Psoas muscle (tissue), 7 donors: ENCODE measurements at regions not wholly inside any gene's neighbourhood (a gene's known extent, or its start where the extent isn't known, plus 50 kb on each side); places are given as distances from the start of the nearest gene placed in this dataset.

ENCODE experiments used
- ATAC-seq, 4 donors: fragments of 200-7000 bp; cut with Tn5 transposase; one replicate each; pipeline ENCODE4 v1.9.1; 2020; ENCODE audit warnings: moderate library complexity in 3 of 4, mild to moderate bottlenecking in 2 of 4
- DNase-seq, 2 donors: peaks; one replicate each; pipeline ENCODE4 v3.0.0-alpha.2; 2020
- H3K27ac ChIP-seq: fragments of 200-600 bp; one replicate; pipeline ENCODE4 v1.8.0; 2022
- H3K27me3 ChIP-seq, 3 donors: fragments of 200-600 bp in 1 of 3; one replicate each; pipeline versions ENCODE4 v1.6.1 to v1.8.0; 2013 to 2022; ENCODE audit warnings: low read length in 2 of 3, mild to moderate bottlenecking in 2 of 3, moderate library complexity in 1 of 3; ENCODE audit not compliant: insufficient read depth in 3 of 3
- H3K36me3 ChIP-seq, 2 donors: fragments of 200-600 bp in 1 of 2; one replicate each; pipeline versions ENCODE4 v1.6.1 to v1.8.0; 2013 to 2022; ENCODE audit warnings: low read depth in 1 of 2, mild to moderate bottlenecking in 1 of 2, moderate library complexity in 1 of 2; ENCODE audit not compliant: insufficient read depth in 1 of 2
- H3K4me1 ChIP-seq: fragments of 200-600 bp; one replicate; pipeline ENCODE4 v1.8.0; 2022
- H3K4me3 ChIP-seq: fragments of 200-600 bp; one replicate; pipeline ENCODE4 v1.8.0; 2022; ENCODE audit warnings: mild to moderate bottlenecking
- H3K9me3 ChIP-seq: fragments of 200-600 bp; one replicate; pipeline ENCODE4 v1.8.0; 2022
- WGBS, 3 donors: extraction: QIAGEN DNeasy Blood & Tissue Kit; methylation state at CpG; one replicate each; pipeline versions ENCODE4 v1.1.6 to v1.1.7; 2013; 5-methylcytosine and 5-hydroxymethylcytosine counted together
- intact Hi-C, 2 donors: fragments of 100-400 bp; cut with DNase I; formaldehyde crosslinking; loops; one replicate each; pipeline versions ENCODE4 v1.11.0 to v1.14.2; 2022
- TF ChIP-seq, protein P1 (sequence below): fragments of 200-600 bp; IDR thresholded peaks from one replicate; pipeline ENCODE4 v1.8.0; 2022; ENCODE audit warnings: antibody characterized with exemption
- donor health status: healthy with polysubstance abuse.
- donor health status: DM: no; HTN: no; CAD: no; lungs with moderate emphysema.
- donor health status: Bipolar disorder and iron deficiency.
- donor health status: healthy.
- donor health status: DM: yes; HTN: yes; CAD: no.
- donor health status: DM: no; HTN: no; CAD: no.
- donor health status: DM: yes; HTN: yes; CAD: no.

DNA sequence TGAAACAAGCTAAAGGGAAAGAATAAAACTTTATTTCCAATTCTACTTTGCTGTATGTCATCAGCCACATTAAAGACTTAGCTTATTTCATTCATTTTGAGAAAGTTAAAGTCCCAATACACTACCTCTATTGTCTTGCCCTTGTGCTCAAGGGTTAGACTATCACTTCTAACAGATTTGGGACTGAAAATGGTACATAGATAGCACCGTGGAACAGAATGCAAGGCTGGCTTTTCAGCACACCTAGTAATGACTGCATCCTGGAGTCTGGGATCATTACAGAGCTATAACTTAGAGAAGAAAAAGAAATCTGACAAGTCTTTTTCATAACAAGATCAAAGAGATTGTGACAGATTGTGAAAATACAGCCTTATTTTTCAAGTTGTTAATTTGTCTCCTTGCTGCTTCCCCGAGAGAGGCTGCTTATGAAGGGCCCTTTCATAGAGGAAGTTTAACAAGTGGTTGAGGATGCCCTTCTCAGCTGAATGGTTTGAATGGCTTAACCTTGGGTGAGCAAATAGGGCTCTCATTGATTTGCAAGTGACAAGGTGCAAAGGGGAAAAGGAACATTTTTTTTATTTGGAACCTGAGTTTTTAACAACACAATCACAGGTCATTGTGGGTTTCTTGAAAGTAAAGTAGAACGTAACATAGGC lies 371.8 kb downstream of the EPHA4 start:
- DNase-seq = no peak
- intact Hi-C loops = no loop called here
- Histone ChIP-seq H3K9me3 (no peaks in the 10 kb centered on the region), H3K4me1 (no peaks in the 10 kb centered on the region), H3K36me3 (no peaks in the 10 kb centered on the region), H3K27me3 (no peaks in the 10 kb centered on the region), H3K4me3 (no peak overlapping the region), H3K27ac (no peak overlapping the region)
- TF ChIP-seq, protein P1, sequence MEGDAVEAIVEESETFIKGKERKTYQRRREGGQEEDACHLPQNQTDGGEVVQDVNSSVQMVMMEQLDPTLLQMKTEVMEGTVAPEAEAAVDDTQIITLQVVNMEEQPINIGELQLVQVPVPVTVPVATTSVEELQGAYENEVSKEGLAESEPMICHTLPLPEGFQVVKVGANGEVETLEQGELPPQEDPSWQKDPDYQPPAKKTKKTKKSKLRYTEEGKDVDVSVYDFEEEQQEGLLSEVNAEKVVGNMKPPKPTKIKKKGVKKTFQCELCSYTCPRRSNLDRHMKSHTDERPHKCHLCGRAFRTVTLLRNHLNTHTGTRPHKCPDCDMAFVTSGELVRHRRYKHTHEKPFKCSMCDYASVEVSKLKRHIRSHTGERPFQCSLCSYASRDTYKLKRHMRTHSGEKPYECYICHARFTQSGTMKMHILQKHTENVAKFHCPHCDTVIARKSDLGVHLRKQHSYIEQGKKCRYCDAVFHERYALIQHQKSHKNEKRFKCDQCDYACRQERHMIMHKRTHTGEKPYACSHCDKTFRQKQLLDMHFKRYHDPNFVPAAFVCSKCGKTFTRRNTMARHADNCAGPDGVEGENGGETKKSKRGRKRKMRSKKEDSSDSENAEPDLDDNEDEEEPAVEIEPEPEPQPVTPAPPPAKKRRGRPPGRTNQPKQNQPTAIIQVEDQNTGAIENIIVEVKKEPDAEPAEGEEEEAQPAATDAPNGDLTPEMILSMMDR = no peak
- no peak for ATAC-seq
- 83 to 87% (median 84%) methylated on average over 3 of the region's 3 CpGs for WGBS, 3 donors

DNA sequence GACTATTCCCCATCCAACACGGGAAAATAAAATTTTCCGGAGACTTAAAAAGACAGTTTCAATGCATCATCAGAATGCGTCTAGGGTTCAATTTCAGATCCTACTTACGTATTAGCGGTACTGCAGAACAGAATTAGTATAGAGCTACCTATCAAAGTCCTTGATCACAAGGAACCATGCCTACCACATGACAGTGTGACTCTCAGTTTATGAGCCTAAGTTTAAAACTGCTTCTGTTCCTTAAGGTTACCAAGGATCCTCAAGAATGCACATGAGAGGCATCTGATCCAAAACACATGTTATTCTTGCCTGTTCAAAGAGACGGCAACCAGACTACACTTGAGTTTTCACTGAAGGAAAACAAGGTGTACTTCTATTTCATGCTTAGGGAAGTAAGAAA lies 369.7 kb downstream of the EPHA4 start:
- ATAC-seq (no peak), DNase-seq (no peak)
- Histone ChIP-seq H3K4me3 (no peak overlapping the region), H3K27me3 (no peaks in the 10 kb centered on the region), H3K27ac (no peak overlapping the region), H3K4me1 (no peaks in the 10 kb centered on the region), H3K9me3 (no peaks in the 10 kb centered on the region), H3K36me3 (no peaks in the 10 kb centered on the region)
- WGBS, 3 donors = 88 to 90% (median 89%) methylated on average over 6 of the region's 6 CpGs
- intact Hi-C loops = no loop called here
- TF ChIP-seq, protein P1 = no peak

DNA sequence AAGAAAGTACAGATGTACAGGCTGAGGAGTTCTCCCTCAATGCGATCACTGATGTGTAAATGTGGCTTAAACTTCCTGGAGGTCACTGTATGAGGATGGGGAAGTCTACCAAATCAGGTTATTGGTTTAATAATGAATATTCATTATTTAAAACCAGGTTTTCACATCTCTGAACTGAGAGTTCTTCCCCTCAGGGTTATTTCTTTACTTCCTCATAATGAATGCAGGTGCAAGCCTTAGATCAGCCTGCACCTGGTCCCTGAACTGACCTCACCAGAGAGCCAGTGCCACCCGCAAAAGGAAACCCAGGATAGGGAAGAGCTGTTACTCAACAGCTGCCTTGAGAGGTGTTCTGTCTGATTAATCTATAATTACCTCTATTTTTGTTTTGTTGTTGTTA lies 369.0 kb downstream of the EPHA4 start:
- intact Hi-C loops = no loop called here
- no peaks in the 10 kb centered on the region for H3K27me3 ChIP-seq
- no peaks in the 10 kb centered on the region for H3K4me1 ChIP-seq
- DNase-seq (no peak), ATAC-seq (no peak)
- no peak overlapping the region for H3K4me3 ChIP-seq
- H3K27ac ChIP-seq = no peak overlapping the region
- no peaks in the 10 kb centered on the region for H3K36me3 ChIP-seq
- H3K9me3 ChIP-seq = no peaks in the 10 kb centered on the region
- TF ChIP-seq, protein P1 = no peak
- WGBS, 3 donors = 86 to 93% (median 88%) methylated on average over 2 of the region's 2 CpGs

DNA sequence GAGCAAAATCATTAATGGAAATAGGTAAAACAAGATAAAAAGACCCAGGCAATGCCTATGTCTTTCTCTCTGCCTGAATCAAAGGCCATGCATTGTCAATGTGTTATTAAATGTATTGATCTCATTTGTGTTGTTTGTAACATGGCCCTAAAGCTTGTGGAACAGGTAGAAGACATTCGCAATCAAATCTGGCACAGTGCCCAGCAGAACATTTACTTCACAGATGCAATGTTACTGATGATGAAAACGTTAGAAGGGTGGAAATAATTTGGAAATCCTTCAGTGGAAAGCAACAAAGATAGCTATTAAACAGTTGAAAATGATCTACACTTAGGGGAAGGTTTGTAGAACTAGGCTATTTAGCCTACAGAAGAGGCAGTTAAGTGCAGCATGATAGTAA lies 368.2 kb downstream of the EPHA4 start:
- DNase-seq (no peak), ATAC-seq (no peak)
- no peak overlapping the region for H3K4me3 ChIP-seq
- 23 to 29% (median 24%) methylated on average over 2 of the region's 2 CpGs for WGBS, 3 donors
- TF ChIP-seq, protein P1 = no peak
- no peaks in the 10 kb centered on the region for H3K4me1 ChIP-seq
- H3K36me3 ChIP-seq = no peaks in the 10 kb centered on the region
- no peaks in the 10 kb centered on the region for H3K27me3 ChIP-seq
- intact Hi-C loops = no loop called here
- no peaks in the 10 kb centered on the region for H3K9me3 ChIP-seq
- H3K27ac ChIP-seq = no peak overlapping the region

DNA sequence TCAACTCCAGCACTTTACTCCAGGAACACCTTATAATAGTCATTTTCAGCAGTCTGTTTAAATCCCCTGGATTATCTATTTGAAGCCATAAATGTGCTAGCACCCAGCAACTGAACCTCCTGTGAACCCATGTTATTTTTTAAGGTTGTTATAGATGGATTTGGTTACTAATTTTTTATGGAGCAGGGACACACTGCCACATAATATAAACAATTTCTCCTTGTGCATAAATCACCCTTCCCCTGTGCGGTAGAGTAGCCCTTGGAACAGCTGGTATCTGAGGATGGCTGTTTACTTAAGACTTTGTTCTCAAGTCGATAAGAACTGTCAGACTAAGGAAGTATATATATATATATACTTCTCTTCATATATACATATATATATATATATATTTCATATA lies 367.4 kb downstream of the EPHA4 start:
- 36 to 43% (median 40%) methylated on average over 2 of the region's 2 CpGs for whole genome bisulfite sequencing, 3 donors
- intact Hi-C loops = no loop called here
- TF ChIP-seq, protein P1 = no peak
- Histone ChIP-seq H3K36me3 (no peaks in the 10 kb centered on the region), H3K27ac (no peak overlapping the region), H3K4me3 (no peak overlapping the region), H3K27me3 (no peaks in the 10 kb centered on the region), H3K9me3 (no peaks in the 10 kb centered on the region), H3K4me1 (no peaks in the 10 kb centered on the region)
- DNase-seq (no peak), ATAC-seq (no peak)
